Neuronal stem cell (in vitro differentiated cells): ENCODE measurements at regions not wholly inside any gene's neighbourhood (a gene's known extent, or its start where the extent isn't known, plus 50 kb on each side); places are given as distances from the start of the nearest gene placed in this dataset.

ENCODE experiments used
- DNase-seq: peaks from one replicate; pipeline ENCODE4 v3.0.0-alpha.2; 2013; ENCODE audit warnings: low spot score
- H2AFZ ChIP-seq: one replicate; pipeline ENCODE4 v1.6.1; 2013; ENCODE audit warnings: mild to moderate bottlenecking, low read length, inconsistent platforms
- H2AK5ac ChIP-seq: 2 replicates; pipeline ENCODE4 v1.6.1; 2013; ENCODE audit warnings: low read depth, mild to moderate bottlenecking, inconsistent platforms, low read length, moderate library complexity, mixed read lengths
- H2BK120ac ChIP-seq: 2 replicates; pipeline ENCODE4 v1.6.1; 2013; ENCODE audit warnings: low read depth, mild to moderate bottlenecking, inconsistent platforms, low read length, moderate library complexity, mixed read lengths
- H2BK12ac ChIP-seq: one replicate; pipeline ENCODE4 v1.6.1; 2013; ENCODE audit warnings: low read length, inconsistent platforms
- H2BK15ac ChIP-seq: 2 replicates; pipeline ENCODE4 v1.6.1; 2013; ENCODE audit warnings: mild to moderate bottlenecking, low read length, inconsistent platforms, mixed read lengths
- H2BK5ac ChIP-seq: one replicate; pipeline ENCODE4 v1.6.1; 2013; ENCODE audit warnings: inconsistent platforms, mild to moderate bottlenecking, low read length, moderate library complexity
- H3K14ac ChIP-seq: one replicate; pipeline ENCODE4 v1.6.1; 2013; ENCODE audit warnings: low read length, inconsistent platforms
- H3K18ac ChIP-seq: 2 replicates; pipeline ENCODE4 v1.6.1; 2013; ENCODE audit warnings: low read length, inconsistent platforms
- H3K23ac ChIP-seq: 2 replicates; pipeline ENCODE4 v1.6.1; 2013; ENCODE audit warnings: low read depth, mild to moderate bottlenecking, mixed read lengths, low read length, inconsistent platforms; ENCODE audit not compliant: poor library complexity
- H3K27ac ChIP-seq: replicated peaks from 3 replicates; pipeline ENCODE4 v1.5.1; 2013; ENCODE audit warnings: low read length, inconsistent platforms
- H3K27me3 ChIP-seq, 3 experiments: 2 replicates each; pipeline ENCODE4 v1.6.1; 2013; ENCODE audit warnings: low read length in 3 of 3, mild to moderate bottlenecking in 2 of 3, inconsistent platforms in 1 of 3, low read depth in 1 of 3, mixed read lengths in 1 of 3, moderate library complexity in 1 of 3; ENCODE audit not compliant: control insufficient read depth in 3 of 3, insufficient read depth in 3 of 3
- H3K36me3 ChIP-seq, 2 donors: replicated peaks in 1 of 2; 2 replicates each; pipeline ENCODE4 v1.6.1; 2013; ENCODE audit warnings: low read length in 2 of 2; ENCODE audit not compliant: control insufficient read depth in 2 of 2, insufficient read depth in 2 of 2
- H3K4ac ChIP-seq: 2 replicates; pipeline ENCODE4 v1.6.1; 2013; ENCODE audit warnings: inconsistent platforms, mild to moderate bottlenecking, low read length, moderate library complexity
- H3K4me1 ChIP-seq, 2 donors: 1 replicate in 1 of 2; 2 replicates in 1 of 2; pipeline ENCODE4 v1.6.1; 2013; ENCODE audit warnings: low read length in 2 of 2, low read depth in 1 of 2; ENCODE audit not compliant: control insufficient read depth in 2 of 2, insufficient read depth in 1 of 2
- H3K4me2 ChIP-seq: one replicate; pipeline ENCODE4 v1.6.1; 2013; ENCODE audit warnings: mild to moderate bottlenecking, low read length, inconsistent platforms; ENCODE audit not compliant: insufficient read depth, poor library complexity, severe bottlenecking
- H3K4me3 ChIP-seq, 2 donors: 2 replicates each; pipeline ENCODE4 v1.5.1; 2013; ENCODE audit warnings: low read length in 2 of 2, mild to moderate bottlenecking in 2 of 2, inconsistent platforms in 1 of 2, moderate library complexity in 1 of 2
- H3K79me1 ChIP-seq: one replicate; pipeline ENCODE4 v1.6.1; 2013; ENCODE audit warnings: low read depth, mild to moderate bottlenecking, inconsistent platforms, low read length, moderate library complexity
- H3K9ac ChIP-seq: one replicate; pipeline ENCODE4 v1.6.1; 2013; ENCODE audit warnings: mild to moderate bottlenecking, low read depth, low read length, inconsistent platforms; ENCODE audit not compliant: poor library complexity
- H3K9me3 ChIP-seq, 2 donors: replicated peaks in 1 of 2; 2 replicates each; pipeline versions ENCODE3 to v1.6.1; 2013; ENCODE audit warnings: low read length in 2 of 2, mild to moderate bottlenecking in 2 of 2, inconsistent platforms in 1 of 2, low read depth in 1 of 2, mixed read lengths in 1 of 2, moderate library complexity in 1 of 2; ENCODE audit not compliant: control insufficient read depth in 2 of 2, insufficient read depth in 1 of 2
- H4K8ac ChIP-seq: one replicate; pipeline ENCODE4 v1.6.1; 2013; ENCODE audit warnings: low read depth, mild to moderate bottlenecking, inconsistent platforms, low read length, moderate library complexity
- H4K91ac ChIP-seq: one replicate; pipeline ENCODE4 v1.6.1; 2013; ENCODE audit warnings: low read length, low read depth, mild to moderate bottlenecking, inconsistent platforms; ENCODE audit not compliant: poor library complexity
- WGBS, 2 donors: extraction: QIAGEN DNeasy Blood & Tissue Kit; methylation state at CpG; one replicate each; pipeline ENCODE4 v1.1.7; 2013; ENCODE audit warnings: missing lambda C conversion rate in 2 of 2, mixed read lengths in 1 of 2; ENCODE audit not compliant: insufficient read length in 2 of 2, insufficient replicate concordance in 1 of 2; ENCODE audit errors: extremely low coverage in 2 of 2; 5-methylcytosine and 5-hydroxymethylcytosine counted together

DNA sequence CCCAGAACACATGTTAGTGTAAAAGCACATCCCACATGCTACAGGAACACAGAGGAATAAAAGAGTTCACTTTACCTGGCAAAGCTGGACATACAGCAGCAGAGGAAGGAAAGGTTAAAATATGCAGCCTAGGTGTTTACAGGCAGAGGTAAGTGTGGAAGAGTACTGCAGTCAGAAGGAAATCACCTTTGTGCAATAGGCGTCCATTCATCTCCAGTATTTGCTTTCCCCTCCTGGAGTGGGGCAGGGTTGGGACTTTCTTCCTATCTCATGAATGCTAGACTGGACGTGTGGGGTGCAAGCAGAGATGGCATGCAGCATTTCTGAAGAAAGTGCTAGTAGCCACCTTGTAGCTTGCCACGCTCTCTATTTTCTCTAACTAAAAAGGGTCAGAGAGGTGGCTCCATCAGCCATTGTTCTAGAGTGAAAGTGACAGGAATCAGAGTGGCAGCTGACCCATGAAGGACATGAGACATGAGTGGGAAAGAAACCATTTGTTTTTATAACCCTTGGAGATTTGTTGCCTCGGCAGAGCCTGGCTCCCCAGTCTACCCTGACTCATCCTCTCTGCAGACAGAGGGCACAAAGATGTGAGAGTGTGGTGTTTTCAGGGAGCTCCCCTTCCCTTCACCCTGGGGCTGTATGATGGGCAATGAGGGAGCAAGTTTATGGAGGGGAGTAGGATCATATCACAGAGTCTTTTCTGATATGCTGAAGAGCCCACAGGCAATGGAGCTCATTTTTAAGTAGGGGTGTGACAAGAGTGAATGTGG, 101.2 kb upstream of the SEC61G start:
- Histone ChIP-seq H3K9me3 (no peaks in the 10 kb centered on the region), H3K4me2 (no peak overlapping the region), H3K79me1 (no peaks in the 10 kb centered on the region), H2BK5ac (no peak overlapping the region), H3K4me1 (peaks cover 0 to 12% of the 10 kb centered on the region in 2 donors), H2BK15ac (no peak overlapping the region), H4K91ac (no peak overlapping the region), H3K14ac (no peak overlapping the region), H3K9ac (no peak overlapping the region), H2BK12ac (no peak overlapping the region), H3K23ac (no peak overlapping the region), H2AK5ac (no peak overlapping the region), H3K4me3 (no peak overlapping the region), H2AFZ (no peak overlapping the region), H3K27ac (no peak overlapping the region), H3K27me3 (peaks cover 0 to 4% (median 0%) of the 10 kb centered on the region in 3 experiments), H2BK120ac (no peak overlapping the region), H3K18ac (no peak overlapping the region), H4K8ac (no peak overlapping the region), H3K36me3 (no peaks in the 10 kb centered on the region), H3K4ac (no peak overlapping the region)
- DNase-seq = no peak
- WGBS, 2 donors = no CpG with 5 or more reads among the region's 4 CpGs

DNA sequence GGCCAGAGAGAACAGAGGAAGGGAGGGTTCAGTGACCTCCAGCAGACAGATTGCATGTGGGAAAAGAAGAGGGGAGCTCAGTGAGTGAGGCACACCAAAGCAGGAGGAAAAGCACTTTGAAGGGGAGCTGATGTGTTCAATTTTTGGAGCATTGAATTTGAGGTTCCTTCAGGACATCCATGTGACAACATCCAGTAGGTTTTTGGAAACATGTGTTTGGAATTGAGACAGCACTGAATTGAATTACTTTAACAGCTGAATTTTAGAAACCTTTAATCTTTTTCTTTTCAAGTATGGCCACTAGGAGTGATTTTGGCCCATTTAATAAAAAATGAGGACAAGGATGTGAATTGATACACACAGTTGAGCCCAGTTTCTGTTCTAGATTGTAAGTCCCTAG, 101.8 kb upstream of the SEC61G start:
- DNase-seq = no peak
- no peak overlapping the region for H2AK5ac ChIP-seq
- no peak overlapping the region for H2BK15ac ChIP-seq
- H3K4me2 ChIP-seq = no peak overlapping the region
- no peak overlapping the region for H4K8ac ChIP-seq
- H3K14ac ChIP-seq = no peak overlapping the region
- no peaks in the 10 kb centered on the region for H3K9me3 ChIP-seq
- no peaks in the 10 kb centered on the region for H3K79me1 ChIP-seq
- H3K4me3 ChIP-seq = no peak overlapping the region
- H2BK12ac ChIP-seq = no peak overlapping the region
- no peak overlapping the region for H2BK5ac ChIP-seq
- no peak overlapping the region for H2BK120ac ChIP-seq
- H3K36me3 ChIP-seq = no peaks in the 10 kb centered on the region
- no peak overlapping the region for H3K18ac ChIP-seq
- no peak overlapping the region for H3K23ac ChIP-seq
- peaks cover 0 to 4% (median 0%) of the 10 kb centered on the region in 3 experiments for H3K27me3 ChIP-seq
- no peak overlapping the region for H3K9ac ChIP-seq
- no peak overlapping the region for H3K27ac ChIP-seq
- peaks cover 0 to 12% of the 10 kb centered on the region in 2 donors for H3K4me1 ChIP-seq
- no peak overlapping the region for H4K91ac ChIP-seq
- no peak overlapping the region for H3K4ac ChIP-seq
- no peak overlapping the region for H2AFZ ChIP-seq

DNA sequence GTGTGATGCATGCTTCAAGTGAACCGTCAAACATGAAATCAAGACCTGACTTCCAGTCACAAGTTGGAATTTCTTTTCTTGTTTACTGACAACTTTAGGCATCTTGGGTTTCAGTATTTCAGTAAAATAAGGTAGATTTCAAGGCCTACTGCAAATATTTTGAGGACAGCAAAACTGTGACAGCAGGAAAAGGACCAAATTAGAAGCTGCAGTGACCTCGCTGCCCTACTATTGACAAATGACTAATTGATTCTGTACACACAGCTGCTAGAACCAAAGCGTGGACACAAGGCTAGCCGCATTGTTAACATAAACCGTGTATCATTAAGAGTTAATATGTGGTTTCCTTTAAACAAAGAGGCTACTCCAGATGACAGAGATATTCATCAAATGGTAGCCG, 105.7 kb upstream of the SEC61G start:
- no peak overlapping the region for H3K18ac ChIP-seq
- WGBS, 2 donors = no CpG with 5 or more reads among the region's 6 CpGs
- no peak for DNase-seq
- no peak overlapping the region for H2BK5ac ChIP-seq
- no peak overlapping the region for H2BK12ac ChIP-seq
- H3K4me3 ChIP-seq = no peak overlapping the region
- H3K27ac ChIP-seq = no peak overlapping the region
- no peak overlapping the region for H3K14ac ChIP-seq
- no peak overlapping the region for H3K9ac ChIP-seq
- peaks cover 0 to 6% of the 10 kb centered on the region in 2 donors for H3K4me1 ChIP-seq
- no peak overlapping the region for H2AK5ac ChIP-seq
- H2BK120ac ChIP-seq = no peak overlapping the region
- peaks cover 0 to 4% (median 0%) of the 10 kb centered on the region in 3 experiments for H3K27me3 ChIP-seq
- no peak overlapping the region for H3K4ac ChIP-seq
- no peak overlapping the region for H3K23ac ChIP-seq
- H4K91ac ChIP-seq = no peak overlapping the region
- H3K36me3 ChIP-seq = no peaks in the 10 kb centered on the region
- H4K8ac ChIP-seq = no peak overlapping the region
- no peak overlapping the region for H2BK15ac ChIP-seq
- H3K9me3 ChIP-seq = no peaks in the 10 kb centered on the region
- H3K4me2 ChIP-seq = no peak overlapping the region
- no peaks in the 10 kb centered on the region for H3K79me1 ChIP-seq
- H2AFZ ChIP-seq = no peak overlapping the region

DNA sequence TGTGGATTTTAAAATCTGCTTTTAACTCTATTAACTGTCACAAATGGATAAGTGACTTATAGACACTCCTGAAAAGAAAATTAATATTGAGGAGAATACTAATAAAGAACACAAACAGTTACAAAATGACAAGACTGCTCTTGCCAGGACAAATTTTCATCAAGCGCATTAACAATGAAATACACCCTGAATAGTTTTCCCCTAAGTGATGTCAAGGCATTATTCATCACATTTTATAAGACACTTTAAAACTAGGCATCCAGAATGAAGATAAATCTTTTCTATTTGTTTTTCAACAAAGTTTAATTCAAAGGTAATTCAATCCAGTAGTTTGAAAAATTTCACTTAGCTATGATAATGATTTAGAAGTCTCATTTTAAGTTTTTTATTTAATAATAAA, 110.5 kb upstream of the SEC61G start:
- H4K8ac ChIP-seq = no peak overlapping the region
- no peaks in the 10 kb centered on the region for H3K36me3 ChIP-seq
- no peak overlapping the region for H3K9ac ChIP-seq
- H3K4me2 ChIP-seq = no peak overlapping the region
- H2BK12ac ChIP-seq = no peak overlapping the region
- no peak overlapping the region for H3K4ac ChIP-seq
- no peak overlapping the region for H2BK5ac ChIP-seq
- no peaks in the 10 kb centered on the region for H3K79me1 ChIP-seq
- no peaks in the 10 kb centered on the region for H3K9me3 ChIP-seq
- no peak overlapping the region for H3K27ac ChIP-seq
- WGBS, 2 donors = no CpG with 5 or more reads among the region's 1 CpG
- no peak overlapping the region for H2AFZ ChIP-seq
- H2BK120ac ChIP-seq = no peak overlapping the region
- no peak overlapping the region for H3K18ac ChIP-seq
- H4K91ac ChIP-seq = no peak overlapping the region
- H2AK5ac ChIP-seq = no peak overlapping the region
- H3K4me1 ChIP-seq = peaks cover 0 to 3% of the 10 kb centered on the region in 2 donors
- H3K27me3 ChIP-seq = no peaks in the 10 kb centered on the region
- H3K23ac ChIP-seq = no peak overlapping the region
- H2BK15ac ChIP-seq = no peak overlapping the region
- DNase-seq = no peak
- H3K14ac ChIP-seq = no peak overlapping the region
- H3K4me3 ChIP-seq = no peak overlapping the region
